ENCODE measurements at regions not wholly inside any gene's neighbourhood (a gene's known extent, or its start where the extent isn't known, plus 50 kb on each side); places are given as distances from the start of the nearest gene placed in this dataset.
"Not testable (repeated sequence)": the region's sequence is repeated elsewhere in the genome, so short reads cannot be mapped to it uniquely, and the experiment has no call there.

DNA sequence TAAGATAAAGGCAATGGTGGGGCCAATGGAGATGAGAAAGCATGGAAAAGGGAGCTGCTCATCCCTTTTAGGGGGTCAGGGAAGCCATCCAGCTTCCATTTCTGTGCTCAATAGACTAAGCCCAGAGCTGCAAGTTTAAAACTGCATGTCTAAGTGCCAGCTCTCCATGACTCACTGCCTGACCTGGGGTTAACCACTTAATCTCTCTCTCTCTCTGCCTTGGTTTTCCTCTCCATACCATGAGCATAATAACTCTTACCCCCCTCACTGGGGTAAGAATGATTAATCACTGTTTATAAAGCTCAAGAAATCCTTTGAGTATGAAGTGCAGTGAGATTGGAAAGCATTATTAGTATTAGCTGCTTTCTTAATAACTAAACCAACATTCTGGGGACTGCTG lies 1382.4 kb upstream of the WWC1 start:
- Mint-ChIP-seq H3K9me3 (peaks cover 2% of the 10 kb centered on the region), H3K4me3 (no peak overlapping the region), H3K27ac (no peak overlapping the region), H3K4me1 (ENCODE audit: low read depth) (no peaks in the 10 kb centered on the region), H3K36me3 (ENCODE audit: low read depth) (no peaks in the 10 kb centered on the region), H3K27me3 (no peaks in the 10 kb centered on the region)

DNA sequence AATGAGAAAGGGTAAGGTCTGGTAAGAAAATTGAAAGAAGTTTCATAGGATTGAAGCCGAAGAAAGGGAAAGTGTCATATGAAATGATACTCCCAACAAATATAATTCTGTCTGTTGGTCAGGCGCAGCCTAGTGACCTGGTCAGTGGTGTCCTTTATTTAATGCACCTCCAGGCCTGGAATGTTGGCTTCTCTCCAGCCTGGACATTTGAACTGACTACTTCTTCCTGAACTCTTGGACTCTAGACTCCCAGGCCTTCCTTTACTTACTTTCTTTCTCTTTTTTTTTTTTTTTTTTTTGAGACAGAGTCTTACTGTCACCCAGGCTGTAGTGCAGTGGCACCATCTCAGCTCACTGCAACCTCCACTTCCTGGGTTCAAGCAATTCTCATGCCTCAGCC lies 1381.5 kb upstream of the WWC1 start:
- Mint-ChIP-seq H3K4me3 (no peak overlapping the region), H3K27me3 (no peaks in the 10 kb centered on the region), H3K36me3 (ENCODE audit: low read depth) (no peaks in the 10 kb centered on the region), H3K9me3 (peaks cover 2% of the 10 kb centered on the region), H3K27ac (no peak overlapping the region), H3K4me1 (ENCODE audit: low read depth) (no peaks in the 10 kb centered on the region)

DNA sequence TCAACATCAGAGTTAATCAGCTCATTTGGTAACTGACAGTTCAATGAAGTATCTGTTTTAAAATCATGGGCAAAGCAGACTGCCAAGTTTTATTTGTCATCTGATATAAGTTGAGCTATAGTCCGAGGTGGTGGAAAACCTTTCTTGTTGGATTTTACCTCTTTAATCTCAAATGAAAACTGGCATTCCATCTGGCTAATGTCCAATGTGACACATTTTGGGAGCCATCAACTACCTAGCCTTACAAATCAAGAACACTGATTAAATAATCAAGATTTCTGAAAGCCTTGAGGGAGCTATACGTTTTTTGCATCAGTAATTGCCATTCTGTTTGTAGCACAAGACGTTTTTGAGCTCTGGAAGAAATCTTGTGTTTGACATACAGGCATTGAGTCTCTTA lies 1380.5 kb upstream of the WWC1 start:
- Mint-ChIP-seq H3K9me3 (peaks cover under 1% of the 10 kb centered on the region), H3K27ac (no peak overlapping the region), H3K27me3 (no peaks in the 10 kb centered on the region), H3K36me3 (ENCODE audit: low read depth) (no peaks in the 10 kb centered on the region), H3K4me3 (no peak overlapping the region), H3K4me1 (ENCODE audit: low read depth) (no peaks in the 10 kb centered on the region)

DNA sequence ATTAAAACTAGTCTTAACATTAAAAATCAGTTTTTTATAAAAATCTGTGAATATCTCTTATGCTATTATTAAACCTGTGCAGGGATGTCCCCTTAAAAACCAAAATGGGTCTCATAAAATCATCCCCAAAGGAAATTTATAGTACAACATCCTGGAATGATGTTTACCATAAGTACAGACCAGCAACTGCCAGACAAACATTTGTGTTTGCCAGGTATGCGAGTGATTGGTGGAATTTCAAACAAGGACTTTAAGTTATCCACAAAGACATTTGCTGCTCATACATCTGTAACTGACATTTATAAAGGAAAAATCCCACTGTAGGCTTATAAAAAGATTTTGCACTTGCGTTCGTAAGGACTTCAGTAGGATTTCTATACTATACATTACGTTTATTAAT lies 1375.4 kb upstream of the WWC1 start:
- H3K27me3 Mint-ChIP-seq = no peaks in the 10 kb centered on the region
- no peak overlapping the region for H3K4me3 Mint-ChIP-seq
- H3K9me3 Mint-ChIP-seq = peaks cover 4% of the 10 kb centered on the region
- no peak overlapping the region for H3K27ac Mint-ChIP-seq
- H3K36me3 Mint-ChIP-seq (ENCODE audit: low read depth) = no peaks in the 10 kb centered on the region
- H3K4me1 Mint-ChIP-seq (ENCODE audit: low read depth) = no peaks in the 10 kb centered on the region

DNA sequence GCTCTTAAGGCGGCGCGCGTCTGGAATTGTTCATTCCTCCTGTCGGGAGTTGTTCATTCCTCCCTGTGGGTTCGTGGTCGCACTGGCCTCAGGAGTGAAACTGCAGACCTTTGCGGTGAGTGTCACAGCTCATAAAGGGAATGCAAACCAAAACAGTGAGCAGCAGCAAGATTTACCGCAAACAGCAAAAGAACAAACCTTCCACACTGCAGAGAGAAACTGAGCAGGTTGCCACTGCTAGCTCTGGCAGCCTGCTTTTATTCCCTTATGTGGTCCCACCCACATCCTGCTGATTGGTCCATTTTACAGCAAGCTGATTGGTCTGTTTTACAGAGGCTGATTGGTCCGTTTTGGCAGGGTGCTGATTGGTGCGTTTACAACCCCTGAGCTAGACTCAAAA lies 1365.3 kb upstream of the WWC1 start:
- Mint-ChIP-seq H3K9me3 (peaks cover 23% of the 10 kb centered on the region), H3K4me3 (no peak overlapping the region), H3K4me1 (ENCODE audit: low read depth) (no peaks in the 10 kb centered on the region), H3K36me3 (ENCODE audit: low read depth) (no peaks in the 10 kb centered on the region), H3K27ac (no peak overlapping the region), H3K27me3 (no peaks in the 10 kb centered on the region)

DNA sequence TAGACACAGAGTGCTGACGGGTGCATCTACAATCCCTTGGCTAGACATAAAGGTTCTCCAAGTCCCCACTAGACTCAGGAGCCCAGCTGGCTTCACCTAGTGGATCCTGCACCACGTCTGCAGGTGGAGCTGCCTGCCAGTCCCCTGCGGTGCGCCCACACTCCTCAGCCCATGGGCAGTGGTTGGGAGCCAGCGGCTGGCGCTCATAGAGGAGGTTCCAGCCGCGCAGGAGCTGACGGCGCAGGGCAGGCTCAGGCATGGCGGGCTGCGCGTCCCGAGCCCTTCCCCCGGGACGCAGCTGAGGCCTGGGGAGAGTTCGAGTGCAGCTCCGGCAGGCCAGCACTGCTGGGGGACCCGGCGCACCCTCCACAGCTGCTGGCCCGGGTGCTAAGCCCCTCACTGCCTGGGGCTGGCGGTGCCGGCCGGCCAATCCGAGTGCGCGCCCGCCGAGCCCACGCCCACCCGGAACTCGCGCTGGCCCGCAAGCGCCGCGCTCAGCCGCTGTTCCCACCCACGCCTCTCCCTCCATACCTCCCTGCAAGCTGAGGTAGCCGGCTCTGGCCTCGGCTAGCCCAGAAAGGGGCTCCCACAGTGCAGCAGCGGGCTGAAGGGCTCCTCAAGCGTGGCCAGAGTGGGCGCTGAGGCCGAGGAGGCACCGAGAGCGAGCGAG lies 1364.5 kb upstream of the WWC1 start:
- H3K27ac Mint-ChIP-seq; H3K27me3 Mint-ChIP-seq; H3K36me3 Mint-ChIP-seq (ENCODE audit: low read depth); H3K4me3 Mint-ChIP-seq; H3K4me1 Mint-ChIP-seq (ENCODE audit: low read depth): not testable (repeated sequence)
- H3K9me3 Mint-ChIP-seq = peaks cover 20% of the 10 kb centered on the region

DNA sequence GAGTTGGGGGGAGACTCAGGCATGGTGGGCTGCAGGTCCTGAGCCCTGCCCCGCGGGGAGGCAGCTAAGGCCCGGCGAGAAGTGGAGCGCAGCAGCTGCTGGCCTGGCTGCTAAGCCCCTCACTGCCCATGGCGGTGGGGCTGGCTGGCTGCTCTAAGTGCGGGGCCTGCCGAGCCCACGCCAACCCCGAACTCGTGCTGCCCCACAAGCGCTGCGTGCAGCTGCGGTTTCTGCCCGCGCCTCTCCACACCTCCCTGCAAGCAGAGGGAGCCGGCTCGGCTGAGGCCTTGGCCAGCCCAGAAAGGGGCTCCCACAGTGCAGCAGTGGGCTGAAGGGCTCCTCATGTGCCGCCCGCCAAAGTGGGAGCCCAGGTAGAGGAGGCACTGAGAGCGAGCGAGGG lies 1355.1 kb upstream of the WWC1 start:
- no peaks in the 10 kb centered on the region for H3K36me3 Mint-ChIP-seq (ENCODE audit: low read depth)
- H3K27me3 Mint-ChIP-seq = no peaks in the 10 kb centered on the region
- no peak overlapping the region for H3K4me3 Mint-ChIP-seq
- H3K27ac Mint-ChIP-seq = no peak overlapping the region
- peaks cover 3% of the 10 kb centered on the region for H3K9me3 Mint-ChIP-seq
- H3K4me1 Mint-ChIP-seq (ENCODE audit: low read depth) = no peaks in the 10 kb centered on the region

DNA sequence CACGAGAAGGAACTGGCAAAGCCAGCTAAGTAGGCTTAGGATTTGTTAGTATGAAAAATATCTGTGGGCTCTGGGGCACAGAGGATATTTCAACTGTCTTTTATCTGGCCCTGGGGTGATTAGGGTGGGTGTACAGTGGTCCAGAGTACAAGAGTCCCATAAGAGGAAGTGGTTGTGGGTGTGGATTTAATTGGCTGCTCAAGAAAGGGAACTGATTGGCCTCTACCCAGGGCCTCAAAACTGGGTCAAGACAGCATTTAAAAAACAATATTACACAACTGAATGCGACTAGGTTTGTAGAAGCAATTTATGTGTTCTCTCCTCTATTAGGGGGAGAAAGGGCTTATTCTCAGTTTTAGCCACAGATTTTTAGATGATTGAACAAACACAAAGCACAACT lies 1353.4 kb upstream of the WWC1 start:
- Mint-ChIP-seq H3K4me1 (ENCODE audit: low read depth) (no peaks in the 10 kb centered on the region), H3K27ac (no peak overlapping the region), H3K4me3 (no peak overlapping the region), H3K27me3 (no peaks in the 10 kb centered on the region), H3K36me3 (ENCODE audit: low read depth) (no peaks in the 10 kb centered on the region), H3K9me3 (peaks cover 6% of the 10 kb centered on the region)

DNA sequence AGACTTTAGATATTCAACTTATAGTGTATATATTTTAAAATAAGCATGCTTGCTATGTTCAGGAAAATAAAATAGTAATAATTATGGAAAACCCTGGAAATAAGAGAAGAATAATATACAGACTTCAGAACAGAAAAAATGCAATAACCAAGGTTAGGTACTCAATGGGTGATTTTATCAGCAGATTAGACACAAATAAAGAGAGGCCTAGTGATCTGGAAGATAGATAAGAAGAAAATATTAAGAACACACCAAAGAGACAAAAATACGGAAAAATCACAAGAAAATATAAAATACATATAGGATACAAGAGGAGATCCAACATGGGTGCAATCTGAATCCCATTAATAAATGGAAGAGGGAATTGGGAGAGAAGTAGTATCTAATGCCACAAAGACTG lies 1348.5 kb upstream of the WWC1 start:
- no peak overlapping the region for H3K4me3 Mint-ChIP-seq
- no peaks in the 10 kb centered on the region for H3K4me1 Mint-ChIP-seq (ENCODE audit: low read depth)
- no peak overlapping the region for H3K27ac Mint-ChIP-seq
- no peaks in the 10 kb centered on the region for H3K27me3 Mint-ChIP-seq
- H3K36me3 Mint-ChIP-seq (ENCODE audit: low read depth) = no peaks in the 10 kb centered on the region
- peaks cover 7% of the 10 kb centered on the region for H3K9me3 Mint-ChIP-seq

DNA sequence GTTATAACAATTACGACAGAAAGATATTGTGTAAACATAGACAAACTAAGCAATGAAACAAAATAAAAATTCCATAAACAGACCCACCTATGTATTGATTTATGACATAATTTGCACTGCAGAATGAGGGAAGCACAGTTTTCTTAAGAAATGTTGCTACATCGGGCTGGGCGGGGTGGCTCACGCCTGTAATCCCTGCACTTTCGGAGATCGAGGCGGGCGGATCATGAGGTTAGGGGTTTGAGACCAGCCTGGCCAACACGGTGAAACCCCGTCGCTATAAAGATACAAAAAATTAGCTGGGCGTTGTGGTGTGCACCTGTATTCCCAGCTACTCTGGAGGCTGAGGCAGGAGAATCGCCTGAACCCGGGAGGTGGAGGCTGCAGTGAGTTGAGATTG lies 1344.4 kb upstream of the WWC1 start:
- Mint-ChIP-seq H3K4me1 (ENCODE audit: low read depth) (no peaks in the 10 kb centered on the region), H3K27me3 (no peaks in the 10 kb centered on the region), H3K36me3 (ENCODE audit: low read depth) (no peaks in the 10 kb centered on the region), H3K4me3 (no peak overlapping the region), H3K9me3 (peaks cover 7% of the 10 kb centered on the region), H3K27ac (no peak overlapping the region)

DNA sequence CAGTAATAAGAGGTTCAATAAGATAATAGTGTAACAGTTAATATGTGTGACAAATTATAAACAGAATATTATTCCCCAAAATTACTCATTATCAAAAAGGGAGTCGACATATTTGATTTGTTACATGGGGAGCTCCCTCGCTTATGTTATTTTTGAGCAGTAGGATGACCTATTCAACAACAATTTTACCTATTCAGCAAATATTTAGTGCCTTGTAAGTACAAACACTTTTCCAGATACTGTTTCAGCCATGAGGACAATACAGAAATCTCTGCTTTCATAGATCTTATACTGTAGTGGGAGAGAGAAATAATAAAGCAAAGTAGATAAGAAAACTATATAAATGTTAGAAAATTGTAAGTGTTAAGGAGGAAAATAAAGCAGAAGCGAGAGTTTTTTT lies 1342.8 kb upstream of the WWC1 start:
- Mint-ChIP-seq H3K27me3 (no peaks in the 10 kb centered on the region), H3K36me3 (ENCODE audit: low read depth) (no peaks in the 10 kb centered on the region), H3K4me3 (no peak overlapping the region), H3K9me3 (peaks cover 4% of the 10 kb centered on the region), H3K27ac (no peak overlapping the region), H3K4me1 (ENCODE audit: low read depth) (no peaks in the 10 kb centered on the region)

DNA sequence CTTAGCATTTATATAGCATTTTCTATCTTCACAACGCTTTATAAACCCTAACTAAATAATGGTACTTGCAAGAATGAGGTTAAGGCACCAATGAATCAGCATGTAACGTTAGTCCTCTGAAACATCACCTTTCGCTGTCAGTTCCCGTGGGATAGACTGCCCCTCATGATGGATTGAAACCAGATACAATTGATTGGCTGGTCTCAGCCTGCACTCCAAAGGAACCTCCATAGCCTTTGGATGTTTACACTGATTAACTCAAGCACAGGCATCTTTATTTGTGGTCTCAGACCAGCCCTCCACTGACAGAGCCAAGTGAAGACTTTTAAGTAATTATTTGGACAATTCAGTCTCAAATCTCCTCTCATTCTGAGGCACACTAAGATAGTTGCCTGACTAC lies 1339.4 kb upstream of the WWC1 start:
- Mint-ChIP-seq H3K4me1 (ENCODE audit: low read depth) (no peaks in the 10 kb centered on the region), H3K36me3 (ENCODE audit: low read depth) (no peaks in the 10 kb centered on the region), H3K9me3 (peaks cover 4% of the 10 kb centered on the region), H3K27ac (no peak overlapping the region), H3K27me3 (no peaks in the 10 kb centered on the region), H3K4me3 (no peak overlapping the region)

DNA sequence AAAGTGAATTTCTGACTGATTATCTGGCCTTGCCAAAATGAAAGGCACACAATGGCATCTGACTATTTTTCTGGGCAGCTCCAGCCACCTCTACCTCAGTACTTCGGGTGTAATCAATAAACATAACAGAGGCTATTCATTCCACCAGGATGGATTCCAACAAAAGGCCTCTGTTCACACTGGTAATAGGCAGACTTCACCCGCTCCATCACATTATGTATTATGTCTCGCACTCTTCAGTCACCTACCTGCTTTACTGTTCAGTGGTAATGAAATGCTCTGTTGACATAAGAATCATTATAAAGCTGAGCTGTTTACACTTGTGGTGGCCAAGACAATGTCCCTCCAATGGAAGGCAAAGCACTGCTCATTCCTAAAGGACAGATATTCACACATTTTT lies 1333.7 kb upstream of the WWC1 start:
- H3K4me3 Mint-ChIP-seq = no peak overlapping the region
- H3K36me3 Mint-ChIP-seq (ENCODE audit: low read depth) = no peaks in the 10 kb centered on the region
- H3K27me3 Mint-ChIP-seq = no peaks in the 10 kb centered on the region
- H3K9me3 Mint-ChIP-seq = peaks cover 3% of the 10 kb centered on the region
- H3K4me1 Mint-ChIP-seq (ENCODE audit: low read depth) = no peaks in the 10 kb centered on the region
- H3K27ac Mint-ChIP-seq = no peak overlapping the region

DNA sequence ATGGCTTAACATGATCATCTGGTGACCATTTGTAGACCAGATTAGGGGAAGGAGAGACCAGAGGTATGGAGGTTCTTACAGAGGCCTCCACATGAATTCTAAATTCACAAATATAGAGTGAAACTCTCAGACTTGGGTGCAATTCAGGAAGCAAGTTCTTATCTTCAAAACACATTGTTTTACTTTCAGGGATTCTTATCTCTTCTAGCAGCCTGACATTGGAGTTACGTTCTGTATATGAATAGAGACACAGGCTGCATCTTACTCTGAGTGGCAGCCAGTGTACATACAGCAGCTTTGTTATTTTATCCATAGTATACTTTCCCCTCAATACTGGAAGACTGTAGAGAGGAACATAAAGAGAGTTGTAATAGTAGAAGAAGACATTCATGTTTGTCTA lies 1331.7 kb upstream of the WWC1 start:
- H3K4me1 Mint-ChIP-seq (ENCODE audit: low read depth) = no peaks in the 10 kb centered on the region
- no peaks in the 10 kb centered on the region for H3K27me3 Mint-ChIP-seq
- H3K27ac Mint-ChIP-seq = no peak overlapping the region
- no peak overlapping the region for H3K4me3 Mint-ChIP-seq
- H3K36me3 Mint-ChIP-seq (ENCODE audit: low read depth) = no peaks in the 10 kb centered on the region
- H3K9me3 Mint-ChIP-seq = peaks cover 10% of the 10 kb centered on the region

DNA sequence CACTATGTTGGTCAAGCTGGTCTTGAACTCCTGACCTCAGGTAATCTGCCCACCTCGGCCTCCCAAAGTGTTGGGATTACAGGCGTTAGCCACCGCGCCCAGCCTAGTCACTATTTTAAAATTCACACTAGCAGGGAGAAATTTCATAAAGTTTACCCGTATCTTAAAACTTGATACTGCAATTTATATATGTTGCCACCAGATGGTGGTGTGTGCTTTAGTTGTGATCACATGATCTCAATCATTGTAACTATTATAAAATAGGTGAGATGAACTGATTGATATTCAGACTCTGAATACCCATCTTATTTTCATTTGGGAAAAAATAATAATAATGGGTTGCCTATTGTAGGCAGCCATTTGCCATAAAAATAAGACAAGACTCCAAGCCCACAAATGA lies 1330.4 kb upstream of the WWC1 start:
- Mint-ChIP-seq H3K27me3 (no peaks in the 10 kb centered on the region), H3K4me3 (no peak overlapping the region), H3K9me3 (peaks cover 17% of the 10 kb centered on the region), H3K27ac (no peak overlapping the region), H3K36me3 (ENCODE audit: low read depth) (no peaks in the 10 kb centered on the region), H3K4me1 (ENCODE audit: low read depth) (no peaks in the 10 kb centered on the region)

DNA sequence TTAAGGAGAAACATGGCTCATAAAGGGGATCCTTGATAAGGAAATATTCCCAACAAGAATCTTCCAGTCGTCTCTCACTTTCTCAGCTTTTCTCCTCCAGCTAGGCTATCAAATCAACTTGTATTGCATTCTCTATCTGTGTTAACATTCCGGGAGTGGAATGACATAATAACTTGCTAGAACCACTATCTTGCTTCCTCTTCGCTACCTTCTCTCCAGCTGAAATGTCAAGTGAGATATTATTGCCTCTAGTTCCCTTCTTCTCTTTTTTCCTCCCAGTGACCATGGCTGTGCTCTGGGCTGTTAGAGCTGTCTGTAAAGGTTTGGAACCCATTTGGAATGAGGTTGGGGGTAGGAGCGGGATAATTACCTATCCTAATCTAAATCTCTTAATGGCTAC lies 1329.5 kb upstream of the WWC1 start:
- no peak overlapping the region for H3K4me3 Mint-ChIP-seq
- no peak overlapping the region for H3K27ac Mint-ChIP-seq
- peaks cover 20% of the 10 kb centered on the region for H3K9me3 Mint-ChIP-seq
- H3K27me3 Mint-ChIP-seq = no peaks in the 10 kb centered on the region
- no peaks in the 10 kb centered on the region for H3K36me3 Mint-ChIP-seq (ENCODE audit: low read depth)
- H3K4me1 Mint-ChIP-seq (ENCODE audit: low read depth) = no peaks in the 10 kb centered on the region
